Upper lobe of right lung (tissue), 1 donor: ENCODE measurements at regions not wholly inside any gene's neighbourhood (a gene's known extent, or its start where the extent isn't known, plus 50 kb on each side); places are given as distances from the start of the nearest gene placed in this dataset.

Experiments used
- ATAC-seq: fragments of 200-7000 bp; cut with Tn5 transposase; one replicate; pipeline ENCODE4 v1.9.1; 2020; ENCODE audit warnings: mild to moderate bottlenecking, moderate library complexity
- DNase-seq: peaks from one replicate; pipeline ENCODE4 v3.0.0-alpha.2; 2020
- H3K27ac ChIP-seq: fragments of 200-600 bp; one replicate; pipeline ENCODE4 v1.8.0; 2022
- H3K27me3 ChIP-seq: fragments of 200-600 bp; one replicate; pipeline ENCODE4 v1.8.0; 2022; ENCODE audit warnings: mild to moderate bottlenecking
- H3K36me3 ChIP-seq: fragments of 200-600 bp; one replicate; pipeline ENCODE4 v1.8.0; 2022
- H3K4me1 ChIP-seq: fragments of 200-600 bp; one replicate; pipeline ENCODE4 v1.8.0; 2022
- H3K4me3 ChIP-seq: fragments of 200-600 bp; one replicate; pipeline ENCODE4 v1.8.0; 2022; ENCODE audit warnings: mild to moderate bottlenecking
- H3K9me3 ChIP-seq: fragments of 200-600 bp; one replicate; pipeline ENCODE4 v1.8.0; 2022
- intact Hi-C: fragments of 100-400 bp; cut with DNase I; formaldehyde crosslinking; loops from one replicate; pipeline ENCODE4 v1.11.0; 2022
- TF ChIP-seq, protein P1 (sequence below): fragments of 200-600 bp; IDR thresholded peaks from one replicate; pipeline ENCODE4 v1.8.0; 2022; ENCODE audit warnings: antibody characterized with exemption
- donor health status: DM: no; HTN: yes; CAD: no; lungs with severe emphysema.

DNA sequence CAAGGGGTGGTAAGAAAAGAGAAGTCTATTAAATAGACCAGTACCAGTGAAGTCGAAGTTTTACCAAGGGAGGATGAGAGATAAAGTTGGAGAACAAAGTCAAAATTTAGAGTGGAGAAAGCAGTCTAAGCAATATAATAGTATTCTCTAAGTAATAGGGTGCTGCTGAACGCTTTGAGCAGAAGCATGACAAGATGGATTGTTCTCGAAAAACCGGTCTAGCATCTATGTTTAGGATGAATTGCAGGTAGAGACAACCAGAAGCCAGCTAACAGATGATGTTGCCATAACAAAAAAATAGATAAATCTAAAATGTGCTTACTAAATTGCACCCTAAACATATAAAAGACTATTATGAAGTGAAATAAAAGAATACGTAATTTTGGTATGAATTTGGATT is 237.0 kb downstream of the PRELID2 start:
- no peaks in the 10 kb centered on the region for H3K9me3 ChIP-seq
- no peak for ATAC-seq
- H3K4me1 ChIP-seq = no peaks in the 10 kb centered on the region
- H3K27ac ChIP-seq = no peak overlapping the region
- TF ChIP-seq, protein P1, sequence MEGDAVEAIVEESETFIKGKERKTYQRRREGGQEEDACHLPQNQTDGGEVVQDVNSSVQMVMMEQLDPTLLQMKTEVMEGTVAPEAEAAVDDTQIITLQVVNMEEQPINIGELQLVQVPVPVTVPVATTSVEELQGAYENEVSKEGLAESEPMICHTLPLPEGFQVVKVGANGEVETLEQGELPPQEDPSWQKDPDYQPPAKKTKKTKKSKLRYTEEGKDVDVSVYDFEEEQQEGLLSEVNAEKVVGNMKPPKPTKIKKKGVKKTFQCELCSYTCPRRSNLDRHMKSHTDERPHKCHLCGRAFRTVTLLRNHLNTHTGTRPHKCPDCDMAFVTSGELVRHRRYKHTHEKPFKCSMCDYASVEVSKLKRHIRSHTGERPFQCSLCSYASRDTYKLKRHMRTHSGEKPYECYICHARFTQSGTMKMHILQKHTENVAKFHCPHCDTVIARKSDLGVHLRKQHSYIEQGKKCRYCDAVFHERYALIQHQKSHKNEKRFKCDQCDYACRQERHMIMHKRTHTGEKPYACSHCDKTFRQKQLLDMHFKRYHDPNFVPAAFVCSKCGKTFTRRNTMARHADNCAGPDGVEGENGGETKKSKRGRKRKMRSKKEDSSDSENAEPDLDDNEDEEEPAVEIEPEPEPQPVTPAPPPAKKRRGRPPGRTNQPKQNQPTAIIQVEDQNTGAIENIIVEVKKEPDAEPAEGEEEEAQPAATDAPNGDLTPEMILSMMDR = no peak
- intact Hi-C loops = no loop called here
- H3K27me3 ChIP-seq = no peaks in the 10 kb centered on the region
- no peaks in the 10 kb centered on the region for H3K36me3 ChIP-seq
- H3K4me3 ChIP-seq = no peak overlapping the region
- no peak for DNase-seq

DNA sequence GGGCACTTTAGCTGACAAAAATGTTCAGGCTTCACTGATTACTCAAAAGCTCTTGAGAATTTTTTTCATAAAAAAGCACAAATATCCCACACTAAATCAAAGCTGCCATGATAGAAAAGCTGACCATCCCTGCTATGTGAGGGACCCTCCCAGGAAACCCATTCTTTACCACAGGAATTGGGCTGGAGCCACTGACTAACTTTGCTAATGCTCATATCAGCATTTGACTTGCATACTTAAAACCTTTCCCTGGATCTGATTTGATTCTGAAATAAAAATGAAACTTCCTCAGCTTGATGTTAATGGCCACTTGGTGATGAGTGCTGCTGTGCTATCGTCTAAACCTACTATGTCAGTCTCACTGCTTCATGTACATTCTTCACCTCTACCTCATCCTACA is 243.6 kb downstream of the PRELID2 start:
- TF ChIP-seq, protein P1 = no peak
- intact Hi-C loops = no loop called here
- H3K27me3 ChIP-seq = no peaks in the 10 kb centered on the region
- H3K4me1 ChIP-seq = no peaks in the 10 kb centered on the region
- ATAC-seq (no peak), DNase-seq (no peak)
- no peaks in the 10 kb centered on the region for H3K36me3 ChIP-seq
- no peaks in the 10 kb centered on the region for H3K9me3 ChIP-seq
- H3K27ac ChIP-seq = no peak overlapping the region
- no peak overlapping the region for H3K4me3 ChIP-seq

DNA sequence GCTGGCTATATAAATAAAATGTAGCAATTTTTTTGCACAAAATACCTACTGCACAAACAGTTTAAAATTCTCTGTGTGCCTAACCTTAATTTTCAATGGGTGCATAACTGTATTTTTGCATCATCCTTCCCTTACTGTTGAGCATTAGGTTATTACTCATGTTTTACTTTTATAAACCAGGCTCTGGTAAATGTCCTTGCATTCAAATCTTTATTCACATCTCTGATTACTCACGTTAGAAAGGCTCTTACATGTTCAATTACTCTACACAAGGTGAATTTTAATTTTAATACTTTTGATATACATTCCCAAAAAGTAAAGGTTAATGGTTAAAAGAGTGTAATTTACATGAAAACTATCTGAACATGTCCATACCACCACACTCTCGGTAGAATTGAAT is 246.1 kb downstream of the PRELID2 start:
- DNase-seq = no peak
- H3K36me3 ChIP-seq = no peaks in the 10 kb centered on the region
- TF ChIP-seq, protein P1 = no peak
- ATAC-seq = no peak
- H3K27ac ChIP-seq = no peak overlapping the region
- H3K4me3 ChIP-seq = no peak overlapping the region
- H3K27me3 ChIP-seq = no peaks in the 10 kb centered on the region
- intact Hi-C loops = no loop called here
- H3K9me3 ChIP-seq = no peaks in the 10 kb centered on the region
- no peaks in the 10 kb centered on the region for H3K4me1 ChIP-seq

GRCh38 chr5:145588558-145588957 is 246.6 kb downstream of the PRELID2 start:
- TF ChIP-seq, protein P1 = no peak
- no peak overlapping the region for H3K27ac ChIP-seq
- H3K27me3 ChIP-seq = no peaks in the 10 kb centered on the region
- no peaks in the 10 kb centered on the region for H3K4me1 ChIP-seq
- DNase-seq (no peak), ATAC-seq (no peak)
- H3K9me3 ChIP-seq = no peaks in the 10 kb centered on the region
- H3K4me3 ChIP-seq = no peak overlapping the region
- intact Hi-C loops = no loop called here
- no peaks in the 10 kb centered on the region for H3K36me3 ChIP-seq

- Histone ChIP-seq H3K9me3 (no peaks in the 10 kb centered on the region), H3K27me3 (no peaks in the 10 kb centered on the region), H3K27ac (no peak overlapping the region), H3K4me3 (no peak overlapping the region), H3K36me3 (no peaks in the 10 kb centered on the region), H3K4me1 (no peaks in the 10 kb centered on the region)
- no peak for ATAC-seq
- no peak for DNase-seq
- intact Hi-C loops = no loop called here
- TF ChIP-seq, protein P1 = no peak
Observed at GRCh38 chr5:145588113-145588512, 247.0 kb downstream of the PRELID2 start.

DNA sequence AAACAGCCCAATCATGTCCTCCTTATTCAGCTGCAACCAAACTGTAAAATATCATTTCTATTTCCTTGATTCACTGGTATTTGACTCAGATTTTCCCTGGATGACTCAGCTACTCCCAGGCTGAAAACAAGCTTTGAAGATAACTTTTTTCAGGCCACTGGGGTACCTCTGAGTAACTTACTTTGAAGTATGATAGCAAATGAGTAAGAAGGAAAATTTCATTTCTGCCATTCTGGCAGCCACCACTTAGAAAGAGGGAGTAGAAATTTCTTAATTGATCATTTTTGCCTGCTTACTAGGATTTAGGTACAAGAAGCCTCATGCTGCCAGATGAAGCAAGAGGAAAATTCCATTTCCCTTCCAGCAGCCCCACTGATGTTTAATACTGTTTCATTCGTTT is 247.4 kb downstream of the PRELID2 start:
- H3K4me1 ChIP-seq = no peaks in the 10 kb centered on the region
- no peaks in the 10 kb centered on the region for H3K27me3 ChIP-seq
- no peak for ATAC-seq
- intact Hi-C loops = no loop called here
- H3K27ac ChIP-seq = no peak overlapping the region
- DNase-seq = no peak
- TF ChIP-seq, protein P1 = no peak
- H3K9me3 ChIP-seq = no peaks in the 10 kb centered on the region
- H3K4me3 ChIP-seq = no peak overlapping the region
- H3K36me3 ChIP-seq = no peaks in the 10 kb centered on the region
